ENCODE measurements at regions not wholly inside any gene's neighbourhood (a gene's known extent, or its start where the extent isn't known, plus 50 kb on each side); places are given as distances from the start of the nearest gene placed in this dataset.

DNA sequence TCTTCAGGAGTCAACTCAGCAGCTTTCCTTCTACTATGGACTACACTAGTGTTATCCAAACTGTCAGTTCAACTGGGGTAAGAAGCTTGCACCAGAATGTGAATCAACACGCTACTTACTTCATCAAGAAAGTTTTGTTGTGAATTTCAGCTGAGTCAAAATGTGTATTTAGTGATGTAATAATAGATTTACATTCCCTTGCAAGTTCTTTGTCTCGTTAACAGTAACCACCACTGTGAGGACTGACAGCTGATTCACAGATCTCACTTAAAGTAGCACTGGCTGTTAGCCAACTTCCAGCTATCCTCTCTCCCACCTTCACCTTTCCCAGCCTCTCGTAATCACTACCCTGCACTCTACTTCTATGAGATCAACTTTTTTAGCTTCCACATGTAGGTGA is 445.3 kb downstream of the NTRK2 start:
- Histone ChIP-seq H3K9me3 (no peaks in the 10 kb centered on the region), H3K4me1 (no peaks in the 10 kb centered on the region), H3K27me3 (no peaks in the 10 kb centered on the region), H3K27ac (no peak overlapping the region), H3K36me3 (no peaks in the 10 kb centered on the region), H3K4me3 (no peak overlapping the region)
- TF ChIP-seq, protein P1, sequence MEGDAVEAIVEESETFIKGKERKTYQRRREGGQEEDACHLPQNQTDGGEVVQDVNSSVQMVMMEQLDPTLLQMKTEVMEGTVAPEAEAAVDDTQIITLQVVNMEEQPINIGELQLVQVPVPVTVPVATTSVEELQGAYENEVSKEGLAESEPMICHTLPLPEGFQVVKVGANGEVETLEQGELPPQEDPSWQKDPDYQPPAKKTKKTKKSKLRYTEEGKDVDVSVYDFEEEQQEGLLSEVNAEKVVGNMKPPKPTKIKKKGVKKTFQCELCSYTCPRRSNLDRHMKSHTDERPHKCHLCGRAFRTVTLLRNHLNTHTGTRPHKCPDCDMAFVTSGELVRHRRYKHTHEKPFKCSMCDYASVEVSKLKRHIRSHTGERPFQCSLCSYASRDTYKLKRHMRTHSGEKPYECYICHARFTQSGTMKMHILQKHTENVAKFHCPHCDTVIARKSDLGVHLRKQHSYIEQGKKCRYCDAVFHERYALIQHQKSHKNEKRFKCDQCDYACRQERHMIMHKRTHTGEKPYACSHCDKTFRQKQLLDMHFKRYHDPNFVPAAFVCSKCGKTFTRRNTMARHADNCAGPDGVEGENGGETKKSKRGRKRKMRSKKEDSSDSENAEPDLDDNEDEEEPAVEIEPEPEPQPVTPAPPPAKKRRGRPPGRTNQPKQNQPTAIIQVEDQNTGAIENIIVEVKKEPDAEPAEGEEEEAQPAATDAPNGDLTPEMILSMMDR (IDR thresholded peaks at IDR 0.05): no peak
- no peak for DNase-seq (ENCODE audit: low spot score)

DNA sequence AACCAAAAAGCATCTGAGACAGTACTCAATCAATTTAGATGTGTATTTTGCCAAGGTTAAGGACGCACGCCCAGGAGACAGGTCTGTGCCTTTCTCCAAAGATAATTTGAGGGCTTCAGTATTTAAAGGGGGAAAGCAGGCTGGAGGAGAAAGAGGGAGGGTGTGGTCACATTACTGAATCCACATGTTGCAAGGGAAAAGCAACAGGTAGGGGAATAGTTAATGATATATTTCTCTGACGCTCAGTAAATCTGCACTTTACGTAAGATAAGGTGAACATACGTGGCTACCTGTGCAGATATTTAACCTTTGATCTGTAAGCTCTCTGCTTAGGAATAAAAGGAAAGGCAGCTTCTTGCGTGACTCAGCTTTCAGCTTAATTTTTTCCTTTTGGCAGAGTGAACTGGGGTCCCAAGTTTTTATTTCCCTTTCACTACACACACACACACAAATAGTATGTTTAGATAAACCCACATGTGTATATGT is 443.4 kb downstream of the NTRK2 start:
- H3K27me3 ChIP-seq: no peaks in the 10 kb centered on the region
- no peaks in the 10 kb centered on the region for H3K36me3 ChIP-seq
- no peaks in the 10 kb centered on the region for H3K4me1 ChIP-seq
- H3K27ac ChIP-seq: no peak overlapping the region
- H3K4me3 ChIP-seq: no peak overlapping the region
- DNase-seq (ENCODE audit: low spot score): no peak
- TF ChIP-seq, protein P1 (IDR thresholded peaks at IDR 0.05): no peak
- H3K9me3 ChIP-seq: no peaks in the 10 kb centered on the region

DNA sequence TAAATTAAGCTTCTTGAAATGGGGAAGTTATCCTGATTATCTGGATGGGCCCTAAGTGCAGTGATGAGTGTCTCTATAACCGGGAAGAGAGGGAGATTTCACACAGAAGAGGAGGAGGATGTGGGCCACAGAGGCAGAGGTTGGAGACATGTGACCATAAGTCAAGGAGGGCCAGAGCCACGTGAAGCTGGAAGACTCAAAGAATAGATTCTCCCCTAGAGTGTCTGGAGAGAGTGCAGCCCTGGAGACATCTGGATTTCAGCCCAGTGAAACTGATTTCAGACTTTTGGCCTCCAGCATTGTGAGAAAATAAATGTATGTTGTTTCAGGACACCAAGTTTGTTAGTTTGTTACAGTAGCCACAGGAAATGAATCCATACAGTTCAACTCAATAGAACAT is 442.9 kb downstream of the NTRK2 start:
- no peak overlapping the region for H3K27ac ChIP-seq
- H3K4me1 ChIP-seq: no peaks in the 10 kb centered on the region
- no peaks in the 10 kb centered on the region for H3K36me3 ChIP-seq
- TF ChIP-seq, protein P1 (IDR thresholded peaks at IDR 0.05): no peak
- no peaks in the 10 kb centered on the region for H3K27me3 ChIP-seq
- H3K4me3 ChIP-seq: no peak overlapping the region
- H3K9me3 ChIP-seq: no peaks in the 10 kb centered on the region
- no peak for DNase-seq (ENCODE audit: low spot score)

DNA sequence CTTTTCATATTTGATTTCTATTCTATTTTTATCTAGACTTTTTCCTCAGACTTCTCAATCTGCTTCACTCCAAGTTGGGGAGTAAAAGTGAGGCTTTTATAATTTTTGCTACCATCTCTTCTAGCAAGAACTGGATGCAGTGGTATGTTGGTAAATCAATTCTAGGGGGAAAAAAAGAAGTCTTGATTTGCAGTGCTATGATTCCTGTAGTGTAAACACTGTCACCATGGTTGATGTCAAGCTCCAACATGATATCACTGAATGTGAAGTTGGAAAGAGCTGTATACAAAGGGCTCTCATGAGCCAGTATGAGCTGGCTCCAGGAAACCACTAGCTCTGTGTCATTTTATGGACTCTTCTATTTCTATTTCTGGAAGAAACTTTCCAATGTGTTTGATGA is 439.2 kb downstream of the NTRK2 start:
- TF ChIP-seq, protein P1 (IDR thresholded peaks at IDR 0.05): no peak
- Histone ChIP-seq H3K27me3 (no peaks in the 10 kb centered on the region), H3K27ac (no peak overlapping the region), H3K4me1 (no peaks in the 10 kb centered on the region), H3K9me3 (no peaks in the 10 kb centered on the region), H3K4me3 (no peak overlapping the region), H3K36me3 (no peaks in the 10 kb centered on the region)
- no peak for DNase-seq (ENCODE audit: low spot score)

DNA sequence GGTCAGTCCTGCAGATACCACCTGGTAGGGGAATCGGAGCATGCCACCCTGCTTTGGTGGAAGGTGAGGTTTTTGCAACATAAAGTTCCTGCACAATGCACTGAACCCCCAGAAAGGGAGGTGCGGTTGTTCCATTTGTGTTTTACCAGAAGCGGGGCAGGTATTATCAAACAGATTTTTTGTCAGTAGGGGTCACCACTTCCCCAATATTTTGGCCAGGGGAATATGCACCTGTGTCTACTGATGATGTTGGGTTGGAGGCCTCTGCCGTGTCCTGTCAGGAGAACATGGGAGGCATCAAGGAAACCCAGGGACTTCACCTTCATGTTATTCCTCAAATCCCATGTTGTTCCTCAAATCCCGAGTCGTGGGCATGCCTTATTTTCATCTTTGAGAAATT is 438.7 kb downstream of the NTRK2 start:
- H3K36me3 ChIP-seq: no peaks in the 10 kb centered on the region
- TF ChIP-seq, protein P1 (IDR thresholded peaks at IDR 0.05): no peak

DNA sequence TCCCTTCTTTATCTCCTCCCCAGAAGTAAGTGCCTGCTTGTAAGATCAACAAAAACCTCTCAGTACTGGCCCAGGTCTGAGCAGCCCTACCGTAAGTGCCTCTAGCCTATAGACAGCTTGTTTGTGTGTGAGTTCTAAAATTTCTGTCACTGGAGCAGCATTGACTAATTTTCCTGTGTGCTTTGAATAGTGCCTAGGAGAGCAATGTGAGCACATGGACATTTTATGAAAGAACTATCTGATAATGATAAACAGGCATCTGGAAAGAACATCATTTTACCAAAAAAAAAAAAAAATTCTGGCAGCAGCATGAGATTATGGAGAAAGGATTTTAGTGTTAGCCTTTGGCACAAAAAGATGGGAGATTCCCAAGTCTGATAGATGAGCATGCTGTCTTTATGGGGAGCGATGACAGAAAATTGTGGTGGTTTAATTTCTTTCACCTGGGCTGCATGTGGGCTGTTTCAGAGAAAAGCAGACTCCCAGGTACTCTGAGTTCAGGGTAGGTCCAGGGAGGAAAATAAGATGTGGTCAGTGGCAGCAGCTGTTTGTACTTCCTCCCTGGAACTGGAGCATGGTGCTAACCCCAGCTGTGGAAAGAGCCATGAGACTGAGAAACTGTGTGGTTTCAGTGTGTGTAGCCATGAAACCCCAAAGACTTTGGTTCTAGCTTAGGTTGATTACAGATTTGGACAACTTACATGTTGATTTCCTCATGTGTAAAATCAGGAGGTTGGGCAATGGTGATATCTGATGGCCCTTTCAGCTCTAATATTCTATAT is 419.9 kb downstream of the NTRK2 start:
- TF ChIP-seq, protein P1 (IDR thresholded peaks at IDR 0.05): no peak
- no peaks in the 10 kb centered on the region for H3K36me3 ChIP-seq
- H3K9me3 ChIP-seq: no peaks in the 10 kb centered on the region
- no peaks in the 10 kb centered on the region for H3K4me1 ChIP-seq
- no peak for DNase-seq (ENCODE audit: low spot score)
- no peaks in the 10 kb centered on the region for H3K27me3 ChIP-seq
- H3K27ac ChIP-seq: no peak overlapping the region
- no peak overlapping the region for H3K4me3 ChIP-seq

More for the DNA sequence above, 438.7 kb downstream of the NTRK2 start:
- no peak for DNase-seq (ENCODE audit: low spot score)
- H3K9me3 ChIP-seq: no peaks in the 10 kb centered on the region
- H3K4me1 ChIP-seq: no peaks in the 10 kb centered on the region
- H3K27me3 ChIP-seq: no peaks in the 10 kb centered on the region
- no peak overlapping the region for H3K27ac ChIP-seq
- H3K4me3 ChIP-seq: no peak overlapping the region
